ENCODE measurements at regions not wholly inside any gene's neighbourhood (a gene's known extent, or its start where the extent isn't known, plus 50 kb on each side); places are given as distances from the start of the nearest gene placed in this dataset.
"Not testable (repeated sequence)": the region's sequence is repeated elsewhere in the genome, so short reads cannot be mapped to it uniquely, and the experiment has no call there.

DNA sequence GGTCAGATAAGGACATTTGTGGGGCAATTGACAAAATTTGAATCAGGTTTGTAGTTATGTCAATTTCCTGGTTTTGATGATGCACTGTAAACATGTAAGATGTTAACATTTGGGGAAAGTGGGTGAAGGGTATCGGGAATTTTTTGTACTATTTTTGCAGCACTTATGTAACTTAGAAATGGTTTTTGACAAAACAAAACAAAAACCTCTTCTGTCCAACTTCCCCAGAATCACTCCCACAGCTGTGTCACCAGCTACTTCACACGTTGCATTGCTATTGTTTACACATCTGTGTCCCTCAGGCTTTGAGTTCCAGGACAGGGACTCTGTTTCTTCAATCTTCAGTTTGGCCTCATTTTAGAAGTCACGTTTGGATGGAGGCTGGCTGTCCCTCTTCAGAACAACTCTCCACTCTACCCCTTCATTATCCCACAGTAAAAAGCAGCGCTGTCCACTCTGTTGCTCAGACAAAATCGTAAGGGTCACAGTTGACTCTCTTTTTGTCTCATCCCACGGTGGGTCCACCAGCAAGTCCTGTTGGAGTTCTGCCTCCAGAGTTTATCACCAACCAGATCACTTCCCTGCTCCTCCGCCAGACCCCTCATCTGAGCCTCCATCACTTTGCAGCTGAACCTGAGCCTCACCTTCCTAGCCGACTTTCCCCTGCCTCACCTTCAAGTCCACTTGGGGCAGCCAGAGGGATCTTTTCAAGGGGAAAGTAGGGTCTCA, 63.2 kb downstream of the NENF start:
- DNase-seq (ENCODE audit: low spot score) = no peak

DNA sequence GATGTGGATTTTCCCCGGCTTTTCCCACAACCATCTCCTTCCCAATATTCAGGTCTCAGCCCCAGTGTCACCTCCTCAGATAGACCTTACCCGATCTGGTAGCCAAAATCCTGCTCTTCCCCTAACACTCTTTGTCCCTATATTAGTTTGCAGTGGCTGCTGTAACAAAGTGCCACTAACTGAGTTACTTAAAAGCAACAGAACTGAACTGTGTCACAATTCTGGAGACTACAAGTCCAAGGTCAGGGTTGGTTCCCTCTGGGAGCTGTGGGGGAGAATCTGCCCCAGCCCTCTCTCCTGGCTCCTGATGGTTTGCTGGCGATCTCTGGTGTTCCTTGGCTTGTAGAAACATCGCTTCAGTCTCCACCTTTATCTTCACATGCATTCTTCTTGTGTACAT, 64.0 kb downstream of the NENF start:
- no peak for DNase-seq (ENCODE audit: low spot score)

DNA sequence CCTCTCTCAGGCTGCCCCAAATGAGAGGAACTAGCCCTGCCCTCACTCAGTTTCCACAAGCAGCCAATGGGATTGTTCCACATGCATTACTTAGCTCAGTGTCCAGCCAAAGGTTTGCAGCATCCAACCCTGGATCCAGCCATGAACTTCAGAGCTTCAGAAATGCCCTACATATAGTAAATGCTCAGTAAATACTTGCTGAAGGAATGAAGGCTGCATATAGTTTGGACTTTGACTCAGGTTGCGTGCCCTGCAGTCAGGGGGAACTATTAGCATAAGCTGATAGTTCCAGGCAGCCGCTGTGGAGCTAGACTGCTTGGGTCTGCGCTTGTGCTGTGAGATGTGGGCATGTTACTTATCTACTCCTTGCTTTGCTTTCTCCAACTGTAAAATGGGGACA, 64.8 kb downstream of the NENF start:
- no peak for DNase-seq (ENCODE audit: low spot score)

DNA sequence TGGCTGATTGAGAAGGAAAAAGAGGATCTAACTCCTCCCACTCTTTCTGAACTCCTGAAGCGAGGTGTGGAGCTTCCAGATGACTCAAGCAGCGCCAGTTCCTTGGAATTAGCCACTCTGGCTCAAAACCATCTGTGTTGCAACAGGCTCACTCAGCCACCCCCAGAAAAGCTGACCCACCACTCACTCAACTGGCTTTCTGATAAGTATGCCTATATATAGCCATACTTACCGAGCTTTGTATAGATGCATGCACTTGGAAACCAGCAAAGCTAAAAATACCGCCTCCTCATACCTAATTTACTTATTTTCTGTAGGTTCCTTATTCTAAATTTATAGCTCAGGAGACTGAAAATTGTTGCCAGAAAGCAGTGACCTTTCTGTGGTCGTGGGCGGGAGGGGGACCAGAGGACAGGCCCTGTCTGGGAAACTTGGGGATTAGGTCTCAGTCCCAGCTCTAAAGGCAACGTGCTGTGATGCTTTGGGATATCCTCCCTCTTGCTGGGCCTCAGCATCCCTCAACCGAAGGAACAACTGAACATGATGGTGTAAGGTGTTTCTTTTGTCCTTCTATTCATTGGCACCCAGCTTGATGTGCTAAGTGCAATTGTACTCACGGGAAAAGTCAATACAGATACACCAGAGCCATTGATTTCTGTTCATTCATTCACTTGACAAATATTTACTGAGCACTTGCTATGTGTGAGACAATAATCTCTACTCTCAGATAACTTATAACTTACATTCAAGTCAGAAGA, 65.7 kb downstream of the NENF start:
- DNase-seq (ENCODE audit: low spot score) = no peak

DNA sequence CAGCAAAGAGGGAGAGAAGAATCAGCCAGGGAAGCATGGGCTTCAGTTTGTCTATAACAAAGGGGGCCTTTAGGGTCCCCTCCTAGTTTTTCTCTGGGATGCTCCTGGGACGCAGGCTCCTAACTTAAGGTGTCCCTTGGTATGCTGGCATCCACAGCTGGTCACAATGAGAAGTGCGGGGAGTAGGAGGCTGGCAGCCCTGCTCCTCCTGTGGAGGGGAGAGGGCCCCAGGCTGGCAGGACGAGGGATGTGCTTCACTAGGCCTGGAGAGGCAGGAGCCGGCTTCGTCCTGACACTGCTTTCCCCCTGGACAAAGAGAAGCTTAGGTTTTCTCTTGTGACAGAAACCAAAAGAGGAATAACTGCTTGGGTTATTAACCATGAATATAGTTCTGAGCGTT, 67.6 kb downstream of the NENF start:
- DNase-seq (ENCODE audit: low spot score) = no peak

DNA sequence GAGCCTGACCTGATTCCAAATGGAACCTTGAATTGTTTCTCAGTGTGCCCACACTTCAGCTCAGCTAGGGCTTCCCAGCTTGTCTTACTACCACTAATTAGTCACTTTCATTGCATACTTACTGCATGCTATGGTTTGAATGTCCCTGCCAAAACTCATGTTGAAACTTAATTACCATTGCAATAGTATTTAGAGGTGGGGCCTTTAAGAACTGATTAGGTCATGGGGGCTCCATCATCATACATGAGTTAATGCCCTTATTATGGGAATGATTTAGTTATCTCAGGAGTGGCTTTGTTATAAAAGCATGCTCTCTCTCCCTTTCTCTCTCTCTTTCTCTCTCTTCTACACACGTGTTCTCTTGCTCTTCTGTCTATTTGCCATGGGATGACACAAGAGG, 68.3 kb downstream of the NENF start:
- DNase-seq (ENCODE audit: low spot score) = no peak

DNA sequence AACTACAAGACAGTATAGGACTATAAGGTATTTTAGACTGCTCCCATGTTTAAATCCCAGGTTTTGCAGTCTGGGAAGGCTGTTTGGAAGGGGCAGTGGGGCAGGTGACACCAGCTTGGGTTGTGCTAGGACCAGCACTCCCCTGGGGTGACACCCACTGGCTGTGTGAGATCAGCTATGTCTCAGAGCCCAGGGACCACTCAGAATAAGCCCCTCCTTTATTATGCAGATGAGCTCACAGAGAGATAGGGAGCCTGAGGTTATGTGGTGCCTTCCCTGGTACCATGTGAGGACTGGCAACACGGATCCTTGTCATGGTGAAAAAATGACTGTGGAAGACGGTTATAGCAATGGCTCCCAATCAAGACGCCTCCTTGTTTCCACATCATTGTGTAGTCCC, 71.0 kb downstream of the NENF start:
- no peak for DNase-seq (ENCODE audit: low spot score)

DNA sequence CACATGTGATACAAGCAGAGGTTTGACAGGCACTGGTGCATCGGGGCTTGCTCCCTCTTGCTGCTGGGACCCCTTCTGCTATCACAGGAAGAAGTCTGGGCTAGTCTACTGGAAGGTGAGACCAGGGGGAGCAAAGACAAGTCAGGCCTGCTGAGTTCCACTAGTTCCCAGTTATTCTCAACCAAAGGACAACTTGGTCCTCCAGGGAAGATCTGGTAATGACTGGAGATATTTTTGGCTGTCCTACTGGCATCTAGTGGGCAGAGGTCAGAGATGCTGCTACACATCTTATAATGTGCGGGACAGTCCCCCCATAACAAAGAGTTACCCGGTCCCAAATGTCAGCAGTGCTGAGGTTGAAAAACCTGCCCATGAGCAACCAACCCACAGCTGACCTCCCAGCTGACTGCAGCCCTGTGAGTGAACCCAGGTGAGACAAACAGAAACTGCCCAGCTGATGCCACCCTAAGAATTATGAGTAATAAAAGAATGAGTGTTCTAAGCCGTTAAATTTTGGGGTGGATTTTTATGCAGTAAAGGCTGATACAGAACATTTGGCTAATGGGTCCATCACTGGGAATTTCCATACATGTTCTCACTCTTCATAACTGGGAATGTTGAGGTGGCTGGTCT, 71.6 kb downstream of the NENF start:
- DNase-seq (ENCODE audit: low spot score) = no peak

DNA sequence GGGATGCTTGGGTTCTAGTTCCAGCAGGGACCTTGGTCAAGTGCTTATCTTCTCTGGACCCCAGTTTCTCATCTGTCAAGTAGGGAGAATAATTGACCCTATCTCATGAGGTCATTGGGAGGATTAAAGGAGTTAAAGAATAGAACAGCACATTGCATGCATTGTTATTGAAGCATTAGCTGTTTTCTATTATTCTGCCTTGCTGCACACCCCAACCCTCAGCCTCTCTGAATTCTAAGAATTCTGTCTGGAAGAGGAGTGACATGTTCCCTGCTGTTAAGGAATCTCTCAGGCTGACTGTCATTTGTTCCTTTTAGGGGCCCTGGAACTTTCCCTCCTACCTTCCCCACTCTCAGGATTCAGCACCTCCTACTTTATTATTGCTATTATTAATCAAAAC, 73.9 kb downstream of the NENF start:
- DNase-seq (ENCODE audit: low spot score) = no peak

DNA sequence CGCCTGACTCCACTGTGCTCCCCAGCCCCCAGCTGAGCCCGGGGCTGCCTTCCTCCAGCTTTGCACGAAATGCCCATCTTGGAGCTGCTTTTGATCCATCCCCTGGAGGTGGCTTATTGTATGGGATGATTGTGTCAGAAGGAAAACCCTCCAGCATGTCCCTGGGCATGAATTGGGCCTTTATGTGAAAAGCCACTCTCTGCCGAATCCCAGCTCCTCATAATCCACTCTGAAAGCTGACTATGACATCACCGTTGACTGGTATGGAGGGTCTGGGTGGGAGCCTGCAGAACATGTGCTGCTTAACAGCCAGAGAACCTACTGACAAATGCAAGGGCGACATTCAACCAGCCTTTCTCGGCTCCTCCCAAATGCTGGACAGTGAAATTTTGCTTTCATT, 74.6 kb downstream of the NENF start:
- DNase-seq (ENCODE audit: low spot score) = no peak

DNA sequence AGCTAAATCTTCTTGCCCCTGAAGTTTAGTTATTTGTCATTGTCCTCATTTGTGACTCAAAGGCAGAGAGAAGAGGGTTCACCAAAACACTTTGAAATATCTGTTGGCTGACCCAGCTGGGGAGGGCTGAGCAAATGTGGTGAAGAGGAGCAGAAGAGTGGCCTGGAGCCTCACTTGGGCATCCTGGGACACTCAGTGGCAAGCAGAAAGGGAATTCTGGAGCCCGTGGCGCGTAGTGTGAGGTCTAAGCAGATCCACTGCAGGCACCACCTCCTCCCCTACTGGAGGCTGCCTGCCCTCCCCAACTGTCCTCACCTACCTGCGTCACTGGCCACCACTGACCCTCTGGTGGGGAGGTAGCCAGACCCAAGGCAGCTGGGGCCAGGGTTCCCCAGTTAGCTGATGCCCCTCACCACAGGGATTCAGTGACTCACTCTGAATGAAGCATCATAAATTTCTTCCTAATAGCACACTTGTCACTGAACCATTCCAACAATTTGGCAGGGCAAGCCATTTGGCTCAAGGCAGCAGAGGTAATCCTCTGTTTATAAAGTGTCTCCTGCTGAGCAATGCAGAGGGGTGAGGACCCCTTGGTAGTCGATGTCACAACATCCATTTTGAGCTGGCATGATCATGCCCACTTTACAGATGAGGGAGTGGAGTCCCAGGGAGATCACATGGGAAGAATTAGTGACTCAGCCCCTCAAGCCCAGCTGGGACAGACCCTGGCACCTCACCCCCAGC, 80.3 kb downstream of the NENF start:
- DNase-seq (ENCODE audit: low spot score) = no peak

DNA sequence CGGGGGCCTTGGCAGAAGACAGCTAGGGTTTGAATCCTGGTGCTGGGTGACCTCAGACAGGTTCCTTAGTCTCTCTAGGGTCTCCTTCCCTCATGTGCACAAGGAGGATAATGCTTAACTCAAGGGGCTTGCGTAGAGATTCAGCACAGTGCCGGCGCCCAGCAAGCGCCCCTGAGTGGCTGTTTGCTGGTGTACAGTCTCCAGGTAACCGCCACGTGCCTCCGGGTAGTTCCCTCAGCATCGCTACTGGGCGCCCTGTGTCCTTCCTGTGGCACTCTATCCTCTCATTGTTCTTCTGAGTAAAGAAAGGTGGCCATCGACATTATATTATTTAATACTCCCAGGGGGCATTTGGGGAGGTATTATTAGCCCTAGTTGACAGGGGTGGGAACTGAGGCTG, 80.9 kb downstream of the NENF start:
- DNase-seq (ENCODE audit: low spot score) = no peak

DNA sequence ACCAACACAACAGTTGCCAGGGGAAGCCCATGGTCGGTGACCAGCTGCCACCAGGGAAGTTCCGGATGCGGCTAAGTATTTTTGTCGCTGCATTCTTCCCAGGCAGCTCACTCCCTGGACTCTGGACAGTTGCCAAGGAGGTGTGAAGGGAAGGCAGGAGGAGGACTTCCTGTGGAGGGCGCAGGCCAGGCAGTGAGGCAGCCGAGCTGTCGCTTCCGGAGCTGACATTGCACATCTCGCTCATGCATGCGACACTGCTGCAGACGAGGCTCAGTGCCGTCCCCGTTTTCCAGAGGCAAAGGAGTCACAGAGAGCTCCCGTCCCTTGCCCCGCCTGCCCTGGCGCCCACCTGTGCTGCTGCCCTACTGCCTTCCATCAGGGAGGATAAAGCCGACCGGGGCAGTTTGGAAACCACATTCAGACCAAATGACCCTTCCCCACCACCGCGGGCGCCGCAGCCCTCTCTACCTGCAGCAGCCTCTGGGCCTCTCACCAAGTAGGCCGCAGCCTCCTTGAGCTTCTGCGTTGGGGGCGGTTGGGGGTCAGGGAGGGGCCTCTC, 81.4 kb downstream of the NENF start:
- DNase-seq (ENCODE audit: low spot score) = no peak

DNA sequence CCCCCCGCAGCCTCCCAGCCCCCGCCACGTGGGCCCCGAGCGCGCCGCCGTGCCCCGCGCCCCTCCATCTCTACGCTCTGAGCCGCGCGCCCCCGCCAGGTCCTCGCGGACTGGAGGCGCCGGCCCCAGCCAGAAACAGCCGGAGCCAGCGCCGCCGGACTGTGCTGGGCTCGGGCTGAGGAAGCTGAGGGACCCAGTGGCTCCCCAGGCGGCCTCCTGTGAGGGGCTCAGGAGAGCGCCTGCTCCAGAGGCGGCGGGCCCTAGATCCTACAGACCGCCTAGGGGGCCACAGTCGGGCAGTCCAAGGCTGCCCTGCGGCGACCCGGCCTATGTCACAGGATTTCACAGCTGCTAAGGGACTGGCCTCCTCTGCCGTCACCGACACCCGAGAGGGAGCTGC, 82.1 kb downstream of the NENF start:
- no peak for DNase-seq (ENCODE audit: low spot score)

DNA sequence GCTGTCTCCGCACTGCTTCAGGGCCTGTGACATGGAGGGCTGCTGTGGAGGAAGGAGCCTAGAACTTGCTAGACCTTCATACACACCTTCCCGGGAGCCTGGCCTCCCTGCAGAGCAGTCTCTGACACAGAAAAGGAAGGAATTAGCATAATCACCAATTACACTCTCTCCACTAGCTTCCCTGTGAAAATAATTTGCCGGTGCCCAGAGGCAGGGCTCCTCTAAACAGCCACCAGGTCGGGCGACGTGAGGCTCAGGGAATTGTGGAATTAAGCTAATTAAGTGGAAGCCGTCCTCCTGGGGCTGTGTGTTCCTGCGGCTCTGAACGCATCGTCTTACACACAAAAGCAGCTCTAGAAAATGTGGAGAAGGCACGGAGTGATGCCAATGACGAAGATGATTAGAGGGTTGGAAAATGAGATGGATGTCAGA, 82.6 kb downstream of the NENF start:
- no peak for DNase-seq (ENCODE audit: low spot score)

DNA sequence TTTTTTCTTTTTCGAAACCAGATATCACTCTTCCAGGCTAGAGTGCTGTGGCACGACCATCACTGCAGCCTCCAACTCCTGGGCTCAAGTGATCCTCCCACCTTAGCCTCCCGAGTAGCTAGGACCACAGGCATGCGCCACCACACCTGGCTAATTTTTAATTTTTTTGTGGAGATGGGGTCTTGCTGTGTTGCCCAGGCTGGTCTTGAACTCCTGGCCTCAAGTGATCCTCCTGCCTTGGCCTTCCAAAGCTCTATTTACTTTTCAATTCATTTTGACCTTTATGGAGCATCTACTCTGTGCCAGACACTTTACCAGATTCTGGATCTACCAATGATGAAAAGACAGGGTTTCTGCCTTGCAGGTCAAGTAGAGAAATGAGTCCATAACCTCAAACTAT, 83.3 kb downstream of the NENF start:
- not testable (repeated sequence) for DNase-seq (ENCODE audit: low spot score)

DNA sequence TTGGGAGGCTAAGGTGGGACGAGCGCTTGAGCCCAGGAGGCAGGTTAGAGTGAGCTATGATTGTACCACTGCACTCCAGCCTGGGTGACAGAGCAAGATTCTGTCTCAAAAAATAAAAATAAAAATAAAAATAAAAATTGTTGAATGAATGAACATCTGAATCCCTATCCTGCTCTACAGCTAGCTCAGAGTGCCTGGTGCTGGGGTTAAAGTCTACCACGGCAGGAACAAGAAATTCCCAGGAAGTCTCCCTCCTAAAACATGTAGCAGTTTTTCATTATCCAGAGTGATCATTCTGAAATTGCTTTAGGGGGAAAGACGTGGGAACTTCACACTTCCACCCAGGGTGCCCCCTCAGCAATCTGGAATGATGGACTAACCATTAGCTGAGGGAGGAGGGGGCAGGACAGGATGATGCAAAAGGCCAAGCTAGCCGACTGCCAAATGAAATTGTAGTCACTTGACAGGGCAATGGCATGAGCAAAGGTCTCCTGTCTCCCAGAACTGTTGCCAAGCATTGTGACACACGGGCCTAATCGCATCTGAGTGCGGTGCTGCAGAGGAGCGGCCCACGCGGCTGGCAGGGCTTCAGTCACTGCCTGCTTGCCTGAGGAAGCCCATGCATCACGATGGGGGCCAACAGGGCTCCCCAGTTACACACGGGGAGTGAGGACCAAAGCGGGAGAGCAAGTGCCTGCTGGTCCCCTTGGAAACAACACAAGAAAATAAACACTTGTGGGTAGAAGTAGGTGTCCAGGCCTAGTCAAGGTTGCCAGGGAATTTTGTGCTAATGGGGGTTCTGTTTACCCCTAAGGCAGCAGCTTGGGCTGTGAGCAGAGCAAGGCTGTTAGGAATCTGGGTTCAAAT, 85.7 kb downstream of the NENF start:
- DNase-seq (ENCODE audit: low spot score) = peak; percentile 86

DNA sequence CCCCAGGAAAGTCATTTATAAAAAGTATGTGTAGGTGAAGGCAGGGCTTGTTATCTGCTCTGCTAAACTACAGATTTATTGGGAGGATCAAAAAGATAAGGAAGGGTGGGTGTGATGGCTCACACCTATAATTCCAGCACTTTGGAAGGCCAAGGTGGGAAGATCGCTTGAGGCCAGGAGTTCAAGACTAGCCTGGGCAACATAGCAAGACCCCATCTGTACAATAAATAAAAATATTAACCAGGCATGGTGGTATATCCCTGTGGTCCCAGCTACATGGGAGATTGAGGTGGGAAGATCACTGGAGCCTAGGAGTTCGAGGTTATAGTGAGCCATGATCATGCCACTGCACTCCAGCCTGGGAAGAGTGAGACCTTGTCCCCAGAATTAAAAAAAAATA, 86.4 kb downstream of the NENF start:
- DNase-seq (ENCODE audit: low spot score) = no peak

DNA sequence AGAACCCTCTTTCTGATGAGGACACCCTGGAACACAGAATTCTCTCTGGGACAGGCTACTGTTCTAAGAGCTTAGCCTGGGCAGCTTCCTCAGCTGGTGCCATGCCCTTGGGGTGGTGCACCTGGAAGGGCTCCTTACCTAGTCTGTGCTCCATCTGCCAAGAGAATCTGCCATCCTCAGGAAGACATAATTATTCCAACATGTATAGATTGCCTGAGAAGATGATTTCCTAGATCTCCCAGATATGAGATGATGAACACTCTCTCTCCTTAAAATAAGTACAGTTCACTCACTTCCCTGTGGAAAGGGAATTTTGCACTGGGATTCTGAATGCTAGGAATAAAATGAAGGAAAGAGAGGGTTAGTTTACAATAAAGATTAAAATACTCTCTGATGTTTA, 87.6 kb downstream of the NENF start:
- DNase-seq (ENCODE audit: low spot score) = no peak

DNA sequence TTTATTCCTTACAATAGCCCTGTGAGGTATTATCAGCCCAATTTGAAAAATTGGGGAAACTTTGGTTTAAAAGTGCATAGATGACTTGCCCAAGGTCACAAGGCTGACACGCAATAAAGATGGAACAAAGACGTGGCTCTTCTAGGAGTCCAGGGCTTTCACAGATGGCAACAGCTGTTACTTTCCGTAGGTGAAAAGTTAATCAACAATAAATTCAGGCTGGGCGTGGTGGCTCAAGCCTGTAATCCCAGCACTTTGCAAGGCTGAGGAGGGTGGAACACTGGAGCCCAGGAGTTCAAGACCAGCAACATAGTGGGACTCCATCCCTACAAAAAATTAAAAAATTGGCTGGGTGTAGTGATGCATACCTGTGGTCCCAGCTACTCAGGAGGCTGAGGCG, 87.8 kb upstream of the ATF3 start:
- DNase-seq (ENCODE audit: low spot score) = no peak

DNA sequence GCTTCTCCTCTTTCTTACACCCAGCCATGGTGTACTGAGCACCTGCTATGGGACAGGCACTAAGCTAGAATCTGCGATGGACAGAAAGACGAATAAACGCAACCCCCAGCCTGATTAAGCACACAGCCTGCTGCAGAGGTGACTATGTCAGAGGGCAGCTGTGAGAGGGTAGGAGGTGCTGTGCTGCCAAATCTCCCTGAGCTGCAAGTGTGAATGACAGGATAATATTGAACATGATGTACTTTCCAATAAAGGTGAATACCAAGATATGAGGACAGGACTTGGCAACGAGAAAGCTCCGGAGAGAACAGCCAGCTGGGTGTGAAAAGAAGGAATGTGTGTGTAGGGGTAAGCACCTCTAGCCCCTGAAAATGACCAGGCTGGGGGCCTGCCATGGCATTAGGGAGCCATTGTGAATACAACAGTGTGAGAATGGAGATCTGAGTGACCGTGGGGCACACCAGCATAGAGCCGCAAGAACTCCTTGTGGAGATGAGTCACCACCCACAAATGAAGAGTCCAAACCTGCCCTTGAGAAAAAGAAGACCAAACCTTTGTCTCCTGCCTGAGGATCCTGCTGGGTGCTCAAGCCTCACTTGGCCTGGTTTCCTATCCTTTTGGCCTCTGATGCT, 83.0 kb upstream of the ATF3 start:
- DNase-seq (ENCODE audit: low spot score) = no peak
